Osteoblast (primary cell): ENCODE measurements at regions not wholly inside any gene's neighbourhood (a gene's known extent, or its start where the extent isn't known, plus 50 kb on each side); places are given as distances from the start of the nearest gene placed in this dataset.

Source experiments
- DNase-seq: peaks from one replicate; pipeline ENCODE4 v3.0.0; 2011; ENCODE audit warnings: low spot score, mixed read lengths; ENCODE audit not compliant: insufficient read length; ENCODE audit errors: missing footprints
- H2AFZ ChIP-seq: 2 replicates; pipeline ENCODE4 v1.6.0; 2011; ENCODE audit warnings: mild to moderate bottlenecking, low read length
- H3K27ac ChIP-seq: 2 replicates; pipeline ENCODE4 v1.5.1; 2011; ENCODE audit warnings: mild to moderate bottlenecking, low read depth, low read length, moderate library complexity
- H3K27me3 ChIP-seq: 2 replicates; pipeline ENCODE4 v1.6.0; 2012; ENCODE audit warnings: mild to moderate bottlenecking, control low read depth, inconsistent platforms, low read length, moderate library complexity; ENCODE audit not compliant: insufficient read depth
- H3K36me3 ChIP-seq: 2 replicates; pipeline ENCODE4 v1.5.1; 2011; ENCODE audit warnings: mild to moderate bottlenecking, low read length, control low read depth, moderate library complexity; ENCODE audit not compliant: insufficient read depth
- H3K4me1 ChIP-seq: 2 replicates; pipeline ENCODE4 v1.5.1; 2011; ENCODE audit warnings: mild to moderate bottlenecking, low read length, control low read depth, moderate library complexity; ENCODE audit not compliant: insufficient read depth
- H3K4me2 ChIP-seq: 2 replicates; pipeline ENCODE4 v1.6.0; 2011; ENCODE audit warnings: mild to moderate bottlenecking, low read length; ENCODE audit not compliant: insufficient read depth
- H3K4me3 ChIP-seq: fragments of 200-600 bp; sonication (generic); 3 replicates; pipeline ENCODE4 v1.5.1; 2012; ENCODE audit warnings: mild to moderate bottlenecking, low read length, inconsistent platforms; ENCODE audit not compliant: insufficient read depth
- H3K79me2 ChIP-seq: 2 replicates; pipeline ENCODE4 v1.6.0; 2012; ENCODE audit warnings: mild to moderate bottlenecking, low read length, control low read depth, inconsistent platforms; ENCODE audit not compliant: insufficient read depth
- H3K9me3 ChIP-seq: 2 replicates; pipeline ENCODE4 v1.5.1; 2011; ENCODE audit warnings: low read depth, low read length, control low read depth
- H4K20me1 ChIP-seq: 2 replicates; pipeline ENCODE4 v1.6.0; 2012; ENCODE audit warnings: mild to moderate bottlenecking, low read length, control low read depth; ENCODE audit not compliant: insufficient read depth
- CTCF ChIP-seq: IDR thresholded peaks from 2 replicates; pipeline ENCODE4 v1.5.1; 2011; ENCODE audit warnings: mild to moderate bottlenecking, low read depth, low read length, moderate library complexity; ENCODE audit errors: extremely low read depth

GRCh38 chr9:38296807-38297206 lies 95.7 kb upstream of the ALDH1B1 start:
- no peaks in the 10 kb centered on the region for H3K9me3 ChIP-seq
- no peaks in the 10 kb centered on the region for H4K20me1 ChIP-seq
- H3K4me1 ChIP-seq: no peaks in the 10 kb centered on the region
- peaks cover 17% of the 10 kb centered on the region for H3K27me3 ChIP-seq
- H2AFZ ChIP-seq: no peak overlapping the region
- H3K4me2 ChIP-seq: no peak overlapping the region
- H3K4me3 ChIP-seq: no peak overlapping the region
- no peak for DNase-seq
- no peak for TF ChIP-seq CTCF
- H3K27ac ChIP-seq: no peak overlapping the region
- H3K79me2 ChIP-seq: no peaks in the 10 kb centered on the region
- no peaks in the 10 kb centered on the region for H3K36me3 ChIP-seq

GRCh38 chr9:38295764-38296163 lies 96.7 kb upstream of the ALDH1B1 start:
- no peaks in the 10 kb centered on the region for H3K79me2 ChIP-seq
- peaks cover 17% of the 10 kb centered on the region for H3K27me3 ChIP-seq
- H4K20me1 ChIP-seq: no peaks in the 10 kb centered on the region
- no peaks in the 10 kb centered on the region for H3K9me3 ChIP-seq
- no peak for TF ChIP-seq CTCF
- no peak overlapping the region for H2AFZ ChIP-seq
- H3K27ac ChIP-seq: no peak overlapping the region
- no peak overlapping the region for H3K4me3 ChIP-seq
- H3K36me3 ChIP-seq: no peaks in the 10 kb centered on the region
- no peak for DNase-seq
- H3K4me2 ChIP-seq: no peak overlapping the region
- no peaks in the 10 kb centered on the region for H3K4me1 ChIP-seq

- no peaks in the 10 kb centered on the region for H3K4me1 ChIP-seq
- H3K9me3 ChIP-seq: no peaks in the 10 kb centered on the region
- DNase-seq: no peak
- H3K27ac ChIP-seq: no peak overlapping the region
- peaks cover 16% of the 10 kb centered on the region for H3K27me3 ChIP-seq
- no peak overlapping the region for H2AFZ ChIP-seq
- H3K4me3 ChIP-seq: no peak overlapping the region
- no peak overlapping the region for H3K4me2 ChIP-seq
- TF ChIP-seq CTCF: no peak
- H3K79me2 ChIP-seq: no peaks in the 10 kb centered on the region
- H3K36me3 ChIP-seq: no peaks in the 10 kb centered on the region
- no peaks in the 10 kb centered on the region for H4K20me1 ChIP-seq
Measured at GRCh38 chr9:38294220-38294960, 98.1 kb upstream of the ALDH1B1 start.

GRCh38 chr9:38293022-38293421 lies 99.5 kb upstream of the ALDH1B1 start:
- no peak overlapping the region for H2AFZ ChIP-seq

More at GRCh38 chr9:38293022-38293421, 99.5 kb upstream of the ALDH1B1 start:
- no peak for DNase-seq
- H3K4me3 ChIP-seq: no peak overlapping the region
- no peaks in the 10 kb centered on the region for H3K9me3 ChIP-seq
- no peak overlapping the region for H3K27ac ChIP-seq
- H3K79me2 ChIP-seq: no peaks in the 10 kb centered on the region
- no peak overlapping the region for H3K4me2 ChIP-seq
- no peaks in the 10 kb centered on the region for H4K20me1 ChIP-seq
- H3K27me3 ChIP-seq: peaks cover 10% of the 10 kb centered on the region
- no peaks in the 10 kb centered on the region for H3K4me1 ChIP-seq
- no peak for TF ChIP-seq CTCF
- no peaks in the 10 kb centered on the region for H3K36me3 ChIP-seq
